ENCODE measurements at regions not wholly inside any gene's neighbourhood (a gene's known extent, or its start where the extent isn't known, plus 50 kb on each side); places are given as distances from the start of the nearest gene placed in this dataset.
"Not testable (repeated sequence)": the region's sequence is repeated elsewhere in the genome, so short reads cannot be mapped to it uniquely, and the experiment has no call there.

- peak; percentile 89 for DNase-seq (ENCODE audit: low spot score)
Observed at GRCh38 chr3:106457281-106458180, 588.7 kb upstream of the CBLB start.

GRCh38 chr3:106458952-106459351, 590.1 kb upstream of the CBLB start:
- no peak for DNase-seq (ENCODE audit: low spot score)

- no peak for DNase-seq (ENCODE audit: low spot score)
Observed at GRCh38 chr3:106466881-106467280, 598.1 kb upstream of the CBLB start.

GRCh38 chr3:106473576-106474475, 605.0 kb upstream of the CBLB start:
- DNase-seq (ENCODE audit: low spot score), result no peak

GRCh38 chr3:106482451-106482850, 613.6 kb upstream of the CBLB start:
- no peak for DNase-seq (ENCODE audit: low spot score)

- DNase-seq (ENCODE audit: low spot score), result no peak
Observed at GRCh38 chr3:106485217-106485616, 616.4 kb upstream of the CBLB start.

GRCh38 chr3:106485802-106486201, 617.0 kb upstream of the CBLB start:
- DNase-seq (ENCODE audit: low spot score), result no peak

GRCh38 chr3:106486945-106487639, 618.3 kb upstream of the CBLB start:
- DNase-seq (ENCODE audit: low spot score), result not testable (repeated sequence)

- no peak for DNase-seq (ENCODE audit: low spot score)
Observed at GRCh38 chr3:106488331-106488730, 619.5 kb upstream of the CBLB start.

GRCh38 chr3:106491796-106492195, 623.0 kb upstream of the CBLB start:
- no peak for DNase-seq (ENCODE audit: low spot score)

- DNase-seq (ENCODE audit: low spot score), result no peak
Observed at GRCh38 chr3:106508331-106508893, 639.6 kb upstream of the CBLB start.

- DNase-seq (ENCODE audit: low spot score), result no peak
Observed at GRCh38 chr3:106510206-106510605, 641.4 kb upstream of the CBLB start.

- DNase-seq (ENCODE audit: low spot score), result no peak
Observed at GRCh38 chr3:106512846-106513245, 644.0 kb upstream of the CBLB start.

- DNase-seq (ENCODE audit: low spot score), result no peak
Observed at GRCh38 chr3:106514431-106514830, 645.6 kb upstream of the CBLB start.

GRCh38 chr3:106518516-106518915, 649.7 kb upstream of the CBLB start:
- peak; percentile 7 for DNase-seq (ENCODE audit: low spot score)

GRCh38 chr3:106522397-106522796, 653.6 kb upstream of the CBLB start:
- no peak for DNase-seq (ENCODE audit: low spot score)

- no peak for DNase-seq (ENCODE audit: low spot score)
Observed at GRCh38 chr3:106528932-106529331, 660.1 kb upstream of the CBLB start.

- DNase-seq (ENCODE audit: low spot score), result no peak
Observed at GRCh38 chr3:106529738-106530137, 660.9 kb upstream of the CBLB start.

GRCh38 chr3:106530367-106530766, 661.6 kb upstream of the CBLB start:
- DNase-seq (ENCODE audit: low spot score), result no peak

- DNase-seq (ENCODE audit: low spot score), result not testable (repeated sequence)
Observed at GRCh38 chr3:106531771-106532329, 663.0 kb upstream of the CBLB start.

GRCh38 chr3:106533093-106533787, 664.4 kb upstream of the CBLB start:
- DNase-seq (ENCODE audit: low spot score), result no peak
